Renal cortical epithelial cell (primary cell): ENCODE measurements at regions not wholly inside any gene's neighbourhood (a gene's known extent, or its start where the extent isn't known, plus 50 kb on each side); places are given as distances from the start of the nearest gene placed in this dataset.

Experiments
- DNase-seq: peaks from one replicate; pipeline ENCODE4 v3.0.0-alpha.2; 2011; ENCODE audit warnings: low read depth

DNA sequence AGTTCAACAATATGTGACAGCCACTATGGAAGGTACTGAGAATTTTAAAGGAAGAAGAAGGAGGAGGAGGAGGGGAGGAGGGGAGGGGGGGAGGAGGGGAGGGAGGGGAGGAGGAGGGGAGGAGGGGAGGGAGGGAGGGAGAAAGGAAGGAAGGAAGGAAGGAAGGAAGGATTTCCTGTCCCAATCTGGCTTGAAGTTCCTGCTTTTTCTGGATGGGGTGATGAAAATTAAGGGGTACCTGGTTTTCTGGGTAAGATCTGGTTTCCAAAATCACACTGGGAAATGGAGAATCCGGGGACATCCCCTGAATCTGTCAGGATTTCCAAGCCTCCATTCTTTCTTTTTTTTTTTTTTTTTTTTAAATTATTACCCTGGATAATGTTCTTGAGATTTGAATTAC lies 271.8 kb downstream of the MTX2 start:
- DNase-seq, result no peak

DNA sequence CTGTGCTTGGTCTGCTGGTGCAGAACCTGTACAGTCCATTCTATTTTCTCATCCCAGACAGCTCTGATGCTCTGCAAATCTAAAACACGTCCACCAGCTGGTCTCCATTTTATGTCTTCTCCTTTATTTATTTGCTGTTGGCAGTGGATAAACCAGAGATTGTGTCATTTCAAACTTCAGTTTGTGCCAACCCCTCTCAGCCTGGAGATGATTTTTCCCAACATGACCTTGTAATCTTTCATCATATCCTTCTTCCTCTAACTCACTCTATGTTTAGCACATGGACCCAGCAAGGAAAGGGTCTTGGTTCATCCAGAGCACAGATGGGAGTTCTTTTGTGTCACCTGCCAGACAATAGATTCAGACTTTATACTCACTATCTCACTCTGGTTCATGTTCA lies 273.2 kb downstream of the MTX2 start:
- no peak for DNase-seq

DNA sequence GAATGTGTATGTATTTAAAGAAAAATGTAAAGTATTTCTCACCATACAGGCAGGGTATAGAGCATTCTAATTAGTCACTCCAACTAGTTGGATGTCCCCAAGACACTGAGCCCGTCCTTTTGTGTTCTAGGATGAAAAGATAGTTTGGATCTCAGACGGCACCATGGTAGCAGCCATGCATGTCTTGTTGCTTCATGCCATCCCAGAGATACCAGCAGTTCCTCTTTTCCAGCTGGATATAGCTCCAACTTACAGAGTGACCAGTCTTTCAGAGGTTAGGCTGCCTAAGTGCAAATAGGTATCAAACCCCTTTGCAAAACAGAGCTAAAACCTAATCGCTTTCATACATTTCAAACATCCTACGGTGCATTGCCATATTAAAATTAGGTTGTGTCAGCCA lies 275.3 kb downstream of the MTX2 start:
- DNase-seq, result no peak

DNA sequence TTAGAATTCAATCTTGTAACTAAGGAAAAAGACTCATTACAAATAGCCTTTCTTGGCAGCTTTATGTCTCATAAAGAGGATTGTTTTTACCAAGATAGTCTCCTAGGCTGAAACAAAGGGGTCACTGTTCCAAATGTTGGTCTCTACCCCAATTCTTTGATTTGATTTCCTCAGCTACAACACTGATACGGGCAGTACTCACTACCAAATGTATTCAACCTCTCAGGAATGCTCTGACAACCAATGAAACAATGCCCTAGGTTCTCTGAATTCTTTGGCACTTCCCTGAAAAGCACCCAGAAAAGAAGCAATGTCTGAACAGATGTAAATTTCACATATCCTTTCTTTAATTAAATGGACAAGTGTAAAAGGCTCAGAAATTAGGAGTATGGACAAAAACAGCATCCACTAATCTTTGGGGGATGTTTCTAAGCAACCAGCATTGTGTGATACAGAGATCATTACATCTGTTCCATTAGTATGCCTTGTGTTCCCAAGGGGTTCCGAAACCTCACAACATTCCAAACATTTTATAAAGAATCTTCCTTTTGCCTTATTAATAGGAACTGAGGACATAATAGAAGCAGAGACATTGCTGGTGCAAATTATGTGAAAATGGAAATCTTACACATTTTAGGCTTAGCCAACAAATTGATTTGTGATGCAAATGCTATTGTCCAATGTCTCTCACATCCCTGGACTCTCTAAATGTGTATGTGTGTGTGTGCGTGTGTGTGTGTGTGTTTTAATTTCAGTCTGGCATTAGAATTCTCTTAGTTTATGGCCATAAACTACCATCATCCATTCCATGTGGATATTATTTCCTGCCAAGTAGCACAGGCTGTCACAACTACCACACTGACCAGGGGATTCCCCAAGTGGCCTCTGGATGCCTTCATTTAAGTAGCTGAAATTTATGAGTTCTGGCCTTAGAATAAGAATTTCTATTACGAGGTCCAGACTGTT lies 276.0 kb downstream of the MTX2 start:
- no peak for DNase-seq

DNA sequence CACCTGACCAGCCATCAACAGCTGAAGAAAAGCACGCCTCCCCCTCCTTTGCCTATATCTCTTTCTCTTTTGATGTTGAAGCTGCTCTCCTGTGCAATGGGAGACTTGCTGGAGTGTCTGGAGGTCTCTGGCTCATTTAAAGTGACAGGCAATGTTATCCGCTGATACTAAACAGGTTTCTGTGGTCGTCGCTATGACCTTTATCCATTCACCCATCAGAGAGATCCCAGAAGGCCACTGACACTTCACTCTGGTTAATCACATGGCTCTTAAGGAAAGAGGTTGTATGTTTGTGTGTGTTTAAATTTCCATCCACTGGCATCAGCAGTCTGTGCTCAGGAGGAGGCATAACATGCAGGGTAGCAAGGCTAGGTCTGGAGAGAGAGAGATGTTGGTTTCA lies 277.3 kb downstream of the MTX2 start:
- no peak for DNase-seq

DNA sequence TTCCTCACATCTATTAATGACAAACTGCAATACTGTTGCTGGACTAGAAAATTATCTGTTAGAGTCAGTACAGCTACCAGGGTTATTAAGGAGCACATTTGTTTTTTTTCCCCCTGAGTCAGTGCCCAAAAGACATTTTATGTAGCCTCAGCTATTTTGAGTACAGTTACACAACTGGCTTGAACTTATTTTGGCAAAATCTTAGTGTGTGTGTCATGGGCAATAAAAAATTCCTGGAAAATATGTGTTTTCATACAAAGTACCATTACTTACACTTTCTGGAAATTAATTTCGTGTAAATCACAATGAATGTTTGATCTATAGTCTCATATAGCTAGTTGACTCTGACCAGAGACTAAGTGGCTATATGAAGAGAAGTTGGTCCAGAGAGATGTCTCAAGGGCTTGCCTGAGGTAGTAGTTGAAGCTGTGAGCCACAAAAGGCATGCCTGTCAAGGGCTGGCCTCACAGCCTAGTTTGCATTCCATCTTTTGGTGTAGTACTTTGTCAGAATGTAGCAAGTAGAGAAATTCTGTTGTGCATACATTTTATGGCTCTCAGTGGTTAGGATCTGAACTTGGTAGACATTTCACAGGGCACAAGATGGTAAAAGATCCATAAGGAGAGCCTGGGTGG lies 283.4 kb downstream of the MTX2 start:
- DNase-seq, result peak; percentile 82

DNA sequence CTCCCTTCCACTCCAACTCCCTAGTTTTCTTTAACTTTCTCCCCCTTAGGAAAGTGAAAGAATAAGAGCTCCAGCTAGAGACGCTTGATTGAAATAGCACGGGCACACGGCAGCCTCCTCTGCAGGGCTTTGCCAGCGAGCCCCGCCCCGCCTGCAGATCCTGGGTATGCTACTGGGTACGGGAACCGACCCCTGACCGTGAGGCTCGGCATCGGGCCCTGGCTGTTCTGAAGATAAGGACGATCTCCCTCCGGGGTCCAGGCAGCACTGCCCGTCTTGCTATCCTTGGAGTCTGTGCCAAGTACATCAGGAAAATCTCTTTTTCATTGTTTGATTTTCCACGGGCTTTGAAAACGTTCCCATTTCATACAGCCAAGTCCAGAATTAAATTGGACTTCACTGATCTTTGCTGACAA lies 284.5 kb downstream of the MTX2 start:
- DNase-seq, result peak; percentile 71

DNA sequence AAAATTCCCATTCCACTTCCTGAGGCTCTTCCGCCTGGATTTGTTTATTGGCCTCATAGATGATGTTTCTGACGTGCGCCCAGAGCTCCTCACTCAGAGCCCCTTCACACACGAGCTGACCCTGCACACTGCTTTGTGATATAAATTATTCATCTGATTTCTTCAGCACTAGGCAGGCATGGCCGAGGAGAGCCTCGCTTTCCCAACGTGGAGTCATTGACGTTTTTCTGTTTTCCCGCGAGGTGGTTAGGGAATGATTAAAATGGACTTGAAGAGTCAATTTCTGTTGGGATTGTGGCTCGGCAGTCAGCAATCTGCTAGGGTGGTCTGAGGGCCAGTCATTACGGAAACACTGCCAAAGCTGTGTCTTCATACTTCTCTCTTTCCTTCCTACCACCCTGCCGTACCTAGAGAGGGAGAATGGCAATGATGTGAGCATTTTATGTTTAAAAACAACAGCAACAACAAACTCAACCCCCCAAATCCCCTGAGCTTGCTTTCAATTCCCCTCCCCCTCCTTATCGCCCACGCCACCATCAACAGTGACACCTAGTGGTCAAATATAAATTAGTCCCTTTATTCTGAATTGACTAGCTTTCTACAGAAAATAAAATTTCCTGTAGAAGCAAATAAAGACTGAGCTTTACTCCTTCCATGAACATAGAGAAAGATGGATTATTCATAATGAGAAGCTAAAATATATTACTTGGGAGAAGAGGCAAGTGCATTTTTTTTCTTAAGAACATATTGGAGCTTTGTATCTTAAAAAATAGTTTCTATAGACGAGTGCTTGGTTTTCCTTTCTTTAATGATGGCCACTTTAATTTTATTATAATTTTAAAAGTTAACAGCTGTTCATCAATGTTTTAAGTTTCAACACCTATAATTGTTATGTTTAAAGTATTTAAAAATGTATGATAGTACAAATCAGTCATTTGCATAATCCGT lies 285.1 kb downstream of the MTX2 start:
- peak; percentile 69 for DNase-seq

DNA sequence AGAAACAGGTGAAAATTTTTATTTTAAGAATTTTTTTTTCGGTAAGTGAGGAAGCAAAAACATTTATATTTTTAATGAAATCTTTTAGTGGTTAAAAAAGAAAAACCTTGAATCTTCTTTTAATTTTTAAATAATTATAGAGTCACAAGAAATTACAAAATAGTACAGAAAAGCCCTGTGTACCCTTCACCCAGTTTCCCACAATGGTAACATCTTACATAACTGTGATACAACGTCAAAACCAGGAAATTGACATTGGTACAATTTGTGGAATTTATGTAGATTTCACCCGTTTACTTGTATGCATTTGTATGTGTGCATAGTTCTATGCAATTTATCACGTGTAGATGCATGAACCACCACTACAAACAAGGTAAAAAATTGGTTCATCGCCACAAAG lies 285.9 kb downstream of the MTX2 start:
- DNase-seq, result no peak

DNA sequence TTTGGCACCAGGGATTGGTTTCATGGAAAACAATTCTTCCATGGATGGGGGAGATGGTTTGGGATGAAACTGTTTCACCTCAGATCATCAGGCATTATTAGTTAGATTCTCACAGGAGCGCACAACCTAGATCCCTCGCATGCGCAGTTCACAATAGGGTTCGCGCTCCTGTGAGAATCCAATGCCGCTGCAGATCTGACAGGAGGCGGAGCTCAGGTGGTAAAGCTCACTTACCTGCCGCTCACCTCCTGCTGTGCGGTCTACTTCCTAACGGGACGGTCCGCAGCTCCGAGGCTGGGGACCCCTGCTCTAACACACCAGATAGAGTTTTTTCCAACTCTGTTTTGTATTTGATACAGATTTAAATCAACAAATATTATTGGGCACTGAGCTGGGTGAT lies 286.5 kb downstream of the MTX2 start:
- no peak for DNase-seq

DNA sequence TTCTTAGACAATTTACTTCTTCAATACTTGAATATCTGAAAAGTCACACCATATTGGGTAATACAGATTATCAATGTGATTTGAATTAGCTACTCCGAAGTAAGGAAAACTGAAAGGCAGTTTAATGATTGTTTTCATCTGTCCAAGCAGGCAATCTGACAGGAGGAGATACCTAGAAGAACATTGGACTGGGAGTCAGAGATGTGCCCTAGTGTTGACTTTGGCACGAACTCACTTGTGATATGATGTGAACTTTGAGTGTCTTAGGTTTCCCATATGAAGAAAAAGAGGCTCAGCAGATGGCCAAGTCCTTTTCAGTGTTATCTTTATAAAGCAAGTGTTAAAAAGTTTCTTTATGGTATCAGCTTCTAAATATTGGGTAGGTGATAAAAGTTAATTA lies 287.1 kb downstream of the MTX2 start:
- no peak for DNase-seq

DNA sequence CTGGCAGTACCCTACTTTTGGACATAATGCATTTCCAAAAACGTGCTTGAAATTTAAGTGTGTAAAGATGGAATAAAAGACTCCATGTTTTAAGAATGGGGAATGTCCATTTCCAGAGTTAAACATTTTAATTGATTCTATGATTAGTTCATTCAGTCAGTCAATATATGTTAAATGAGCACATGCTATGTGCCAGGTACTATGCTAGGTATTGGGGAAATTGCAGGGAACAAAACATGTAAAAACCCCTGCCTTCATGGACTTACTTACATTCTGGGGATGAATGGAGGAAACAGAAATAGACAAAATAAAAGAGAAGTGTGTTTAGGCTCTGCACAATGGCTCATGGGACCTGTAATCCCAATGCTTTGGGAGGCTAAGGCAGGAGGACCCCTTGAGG lies 288.6 kb downstream of the MTX2 start:
- no peak for DNase-seq

DNA sequence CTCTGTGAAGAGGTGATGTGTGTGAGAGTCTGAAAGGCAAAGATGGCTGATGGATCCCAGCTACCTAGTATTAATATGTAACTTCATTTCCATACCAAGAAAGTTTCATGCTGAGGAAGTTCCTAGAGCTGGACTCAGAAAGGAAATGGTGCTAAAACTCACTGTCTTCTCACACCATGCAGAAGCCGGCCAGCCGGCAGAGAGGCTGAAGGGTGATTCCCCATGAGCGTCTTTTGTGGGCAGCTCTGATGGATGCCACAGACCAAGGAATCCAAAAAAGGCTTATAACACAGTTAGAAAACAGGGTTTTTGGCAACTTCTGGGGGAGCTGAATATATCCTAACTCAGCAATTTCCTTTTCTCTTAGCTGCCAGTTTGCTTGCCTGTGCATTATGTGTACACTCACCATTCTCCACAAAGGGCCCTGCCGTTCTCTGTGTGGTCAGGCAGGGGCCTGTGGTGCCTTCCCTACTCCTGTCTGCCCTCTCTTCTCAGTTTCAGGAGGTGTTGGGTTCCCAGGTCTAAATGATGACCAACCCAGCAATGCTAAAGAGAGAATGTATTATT lies 289.4 kb downstream of the MTX2 start:
- no peak for DNase-seq

DNA sequence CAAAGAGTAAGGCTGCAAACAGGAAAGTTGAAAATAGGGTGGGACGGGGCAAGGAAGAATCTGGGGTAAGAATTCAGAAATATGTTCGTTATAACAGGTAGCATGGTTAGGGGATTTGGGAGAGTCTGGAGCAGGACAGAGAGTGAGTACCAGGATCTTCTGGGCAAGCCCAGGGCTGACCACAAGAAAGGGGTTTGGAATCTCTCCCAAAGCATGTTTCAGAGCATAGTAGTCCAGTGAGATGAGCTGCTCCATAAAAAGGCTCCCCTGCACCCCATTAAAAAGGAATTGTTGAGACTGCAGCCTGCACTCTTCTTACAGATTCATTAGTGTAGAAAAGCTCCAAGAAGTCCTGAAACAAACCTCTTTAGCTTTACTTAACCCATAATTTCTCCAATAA lies 291.1 kb downstream of the MTX2 start:
- no peak for DNase-seq

DNA sequence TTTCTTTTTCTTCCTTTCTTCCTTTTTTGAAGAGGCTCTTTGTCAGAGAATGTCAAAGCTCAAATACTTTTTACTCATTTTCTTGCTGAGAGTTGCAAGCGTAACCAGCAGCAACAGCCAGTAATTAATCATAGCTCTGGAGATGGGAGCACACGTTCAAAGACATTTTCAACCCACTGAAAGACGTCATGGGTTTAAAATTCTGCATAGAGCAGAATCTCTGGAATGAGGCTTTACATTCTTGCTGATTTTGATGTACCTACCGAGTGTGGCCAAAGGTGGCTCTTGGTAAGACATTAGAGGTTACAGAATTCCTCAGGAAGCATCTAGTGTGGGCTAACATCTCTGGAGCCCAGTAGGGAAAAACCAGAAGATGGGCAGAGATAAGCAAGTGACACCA lies 292.5 kb downstream of the MTX2 start:
- DNase-seq, result no peak

DNA sequence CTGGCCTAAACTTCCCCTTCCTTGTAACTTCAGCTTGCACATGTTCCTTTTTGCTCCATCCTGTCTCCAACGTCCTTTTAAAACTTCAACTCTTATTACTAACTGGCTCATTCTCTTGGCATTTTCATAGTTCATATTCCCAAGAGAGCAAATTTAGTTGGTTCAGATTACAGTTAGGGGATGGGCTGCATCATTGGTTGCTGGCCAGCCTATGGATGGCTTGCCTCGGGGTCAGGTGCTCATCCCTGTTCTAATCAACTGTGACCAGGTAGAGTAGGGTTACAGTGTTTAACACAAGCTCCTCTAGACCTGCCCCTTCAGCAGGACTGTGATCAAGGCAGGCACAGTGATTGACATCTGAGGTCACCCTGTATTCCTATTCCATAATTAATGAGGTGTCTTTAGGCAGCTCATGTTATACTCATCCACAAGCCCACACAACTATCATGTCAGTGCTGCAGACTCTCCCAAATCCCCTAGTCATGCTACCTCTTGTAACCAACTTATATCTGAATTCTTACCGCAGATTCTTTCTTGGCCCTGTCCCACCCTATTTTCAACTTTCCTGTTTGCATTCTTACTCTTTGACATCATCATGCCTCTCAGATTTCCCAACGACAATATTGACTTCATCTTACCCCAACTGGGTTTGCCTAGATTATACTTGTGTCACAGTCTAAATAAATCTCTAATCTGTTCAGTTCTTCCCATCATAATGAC lies 293.3 kb downstream of the MTX2 start:
- no peak for DNase-seq

DNA sequence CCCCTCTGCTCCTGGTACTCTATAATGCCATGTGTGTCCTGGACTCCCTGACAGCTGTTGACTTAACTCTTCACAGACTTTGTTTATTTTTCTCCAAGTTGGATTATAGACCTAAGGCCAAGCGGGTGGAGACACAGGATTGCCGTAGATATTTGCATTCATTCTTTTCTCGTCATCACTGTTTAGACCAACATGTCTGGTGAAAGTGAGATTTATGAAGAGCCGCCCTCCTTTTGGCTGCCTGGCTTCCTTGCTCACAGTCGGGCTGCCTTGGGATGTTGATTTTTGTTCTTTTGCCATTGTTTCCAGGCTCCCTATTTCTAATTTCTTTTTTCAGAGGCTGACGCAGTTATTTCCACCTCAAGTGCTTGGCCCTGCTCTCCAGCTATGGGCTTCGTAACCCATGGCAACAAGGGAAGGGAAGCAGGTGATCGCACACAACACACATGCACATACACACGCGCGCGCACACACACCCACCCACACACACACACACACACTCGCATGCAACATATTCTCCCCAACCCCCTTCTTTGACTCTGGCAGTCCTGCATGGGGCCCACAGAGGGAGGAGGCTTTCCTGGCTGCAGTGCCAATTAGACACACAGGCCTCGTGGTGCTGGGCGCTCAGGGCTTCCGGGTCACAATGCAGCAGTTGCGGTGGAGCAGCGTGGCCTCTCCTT lies 296.5 kb downstream of the MTX2 start:
- no peak for DNase-seq

DNA sequence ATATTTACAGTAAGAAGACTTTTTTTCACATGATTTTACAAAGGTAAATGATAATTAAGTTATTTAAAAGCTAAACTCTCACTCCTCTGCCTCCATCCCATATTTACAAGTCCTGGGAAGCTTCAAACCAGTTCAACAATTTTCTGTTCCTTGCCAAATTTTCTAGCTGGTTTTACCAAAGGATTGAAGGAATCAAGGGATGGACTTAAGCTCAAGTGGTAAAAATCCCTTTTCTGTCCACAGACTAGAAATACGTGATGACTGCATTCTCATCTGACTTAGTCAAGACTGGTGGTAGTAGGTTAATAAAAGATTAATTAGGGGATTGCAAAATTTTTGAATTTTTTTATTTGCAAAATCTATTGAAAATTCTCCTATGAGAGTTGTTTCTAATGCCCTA lies 297.3 kb downstream of the MTX2 start:
- DNase-seq, result no peak

DNA sequence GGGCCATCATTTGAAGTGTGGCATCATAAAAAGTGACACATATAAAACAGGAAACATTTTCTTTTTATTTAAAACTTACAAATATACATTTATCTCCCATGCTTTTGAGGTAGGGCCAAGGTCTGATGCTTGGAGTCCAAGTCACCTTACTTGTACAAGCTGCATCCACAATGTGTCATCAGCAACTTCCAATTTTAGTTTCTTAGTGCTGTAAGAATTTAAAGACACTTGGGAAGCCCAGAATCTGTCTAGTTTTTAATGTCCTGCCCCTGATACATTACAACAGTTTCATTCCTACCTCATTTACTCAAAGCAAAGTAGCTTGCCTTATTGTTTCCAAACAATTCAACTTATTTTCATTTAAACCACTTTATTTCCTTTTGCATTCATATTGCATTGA lies 297.7 kb downstream of the MTX2 start:
- no peak for DNase-seq

DNA sequence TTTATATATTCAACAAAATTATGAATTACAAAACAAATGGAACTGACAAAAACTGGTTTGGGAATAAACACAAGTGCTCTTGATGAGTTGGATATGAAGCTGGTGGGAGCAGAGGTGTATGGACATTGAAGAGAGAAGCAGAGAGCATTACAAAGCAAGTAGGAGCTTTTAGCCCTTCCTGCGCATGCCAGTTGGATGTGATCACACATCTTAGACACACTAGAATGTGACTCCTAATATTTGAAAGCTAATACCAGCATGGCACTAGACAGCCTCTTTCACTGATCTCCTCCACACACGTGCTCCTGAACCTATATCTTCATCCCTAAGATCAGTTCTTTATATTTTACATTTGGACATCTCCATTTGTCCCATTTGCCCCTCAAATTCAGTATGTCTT lies 298.1 kb downstream of the MTX2 start:
- DNase-seq, result no peak

DNA sequence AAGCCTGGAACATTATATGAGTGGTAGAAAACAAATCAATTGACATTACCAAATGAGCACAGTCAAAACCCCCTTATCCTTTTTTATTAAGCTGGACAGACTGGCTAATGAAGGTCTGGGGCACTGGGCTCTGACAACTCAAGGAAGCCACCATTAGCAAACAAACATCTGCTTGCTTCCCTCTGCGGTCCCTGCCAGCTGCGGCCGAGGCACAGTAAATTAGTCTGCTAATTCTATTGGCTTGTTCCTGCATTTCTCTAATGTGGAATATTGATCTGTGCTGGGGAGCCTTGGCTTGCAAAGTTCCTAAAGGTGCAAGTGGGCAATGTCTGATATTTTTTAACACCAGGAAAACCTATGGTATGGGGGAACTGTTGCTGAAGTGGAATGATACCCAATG lies 300.3 kb downstream of the MTX2 start:
- DNase-seq, result no peak
